NCI-H2081 treated with DMSO at 0.1 percent for 48 hours (cell line): ENCODE measurements at regions not wholly inside any gene's neighbourhood (a gene's known extent, or its start where the extent isn't known, plus 50 kb on each side); places are given as distances from the start of the nearest gene placed in this dataset.

Source experiments
- DNase-seq: peaks from one replicate; lab custom pipeline; 2025; lab: John Stamatoyannopoulos, UW

GRCh38 chr4:58688568-58688967, 1578.4 kb upstream of the IGFBP7 start:
- peak; percentile 85 for DNase-seq

- DNase-seq, result no peak
Observed at GRCh38 chr4:58679886-58680285, 1569.7 kb upstream of the IGFBP7 start.

- no peak for DNase-seq
Observed at GRCh38 chr4:58679051-58679450, 1568.9 kb upstream of the IGFBP7 start.

- DNase-seq, result no peak
Observed at GRCh38 chr4:58669783-58670182, 1559.6 kb upstream of the IGFBP7 start.

GRCh38 chr4:58665649-58666048, 1555.5 kb upstream of the IGFBP7 start:
- no peak for DNase-seq

- DNase-seq, result no peak
Observed at GRCh38 chr4:58658701-58659100, 1548.5 kb upstream of the IGFBP7 start.

DNA sequence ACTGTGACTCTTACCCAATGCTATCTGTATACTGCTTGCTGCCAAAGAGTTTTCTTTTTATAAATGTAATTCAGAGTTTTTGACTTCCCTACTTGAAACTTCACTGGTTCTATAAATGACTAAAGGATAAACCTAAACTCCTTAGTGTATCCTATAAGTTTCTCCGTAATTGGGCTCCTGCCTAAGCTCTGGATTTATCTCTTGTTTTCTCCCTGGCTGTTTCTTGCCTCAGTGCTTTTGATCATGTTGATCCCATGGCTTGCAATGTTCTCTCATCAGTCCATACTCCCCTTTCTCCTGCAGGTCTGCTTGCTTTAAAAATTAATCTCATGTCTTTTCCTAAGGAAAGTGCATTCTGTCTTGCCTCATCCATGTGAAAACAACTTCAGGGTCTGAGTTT, 1543.1 kb upstream of the IGFBP7 start:
- no peak for DNase-seq

DNA sequence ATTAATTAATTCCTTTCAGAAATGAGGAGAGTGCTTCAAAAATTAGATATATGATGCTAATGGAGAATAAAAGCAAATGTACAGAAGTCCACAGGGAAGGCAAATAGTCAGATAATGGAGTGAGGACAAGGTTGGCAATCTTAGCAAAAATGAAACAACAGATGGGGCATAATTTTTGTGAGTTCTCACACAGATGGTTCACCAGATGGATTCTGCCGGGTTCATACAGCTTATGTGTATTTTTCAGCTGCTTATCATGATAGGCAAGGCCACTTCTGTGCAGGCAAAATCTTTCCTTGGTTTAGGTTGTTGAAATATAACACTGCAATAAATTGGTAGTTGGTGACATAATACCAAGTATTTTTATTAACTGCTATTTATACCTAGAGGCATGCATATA, 1539.0 kb upstream of the IGFBP7 start:
- DNase-seq, result no peak

DNA sequence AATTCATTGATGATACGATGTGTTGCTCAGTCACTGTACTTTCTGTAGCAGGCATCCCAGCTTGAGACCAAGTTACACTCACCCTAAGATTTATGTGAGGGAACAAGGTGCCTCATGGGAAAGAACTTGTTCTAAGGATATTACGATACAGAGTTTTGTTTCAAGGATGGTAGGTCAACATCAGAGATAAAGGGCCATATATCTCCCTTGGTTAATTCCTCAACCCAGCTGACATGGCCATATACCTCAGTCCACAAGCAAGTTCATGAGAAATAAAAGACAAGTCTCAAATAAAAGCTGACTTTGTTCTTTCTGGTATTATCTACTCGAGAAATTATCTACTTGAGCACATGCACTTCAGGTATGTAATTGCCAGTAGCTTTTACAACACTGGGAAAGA, 1535.9 kb upstream of the IGFBP7 start:
- no peak for DNase-seq

- DNase-seq, result no peak
Observed at GRCh38 chr4:58644549-58644948, 1534.4 kb upstream of the IGFBP7 start.

DNA sequence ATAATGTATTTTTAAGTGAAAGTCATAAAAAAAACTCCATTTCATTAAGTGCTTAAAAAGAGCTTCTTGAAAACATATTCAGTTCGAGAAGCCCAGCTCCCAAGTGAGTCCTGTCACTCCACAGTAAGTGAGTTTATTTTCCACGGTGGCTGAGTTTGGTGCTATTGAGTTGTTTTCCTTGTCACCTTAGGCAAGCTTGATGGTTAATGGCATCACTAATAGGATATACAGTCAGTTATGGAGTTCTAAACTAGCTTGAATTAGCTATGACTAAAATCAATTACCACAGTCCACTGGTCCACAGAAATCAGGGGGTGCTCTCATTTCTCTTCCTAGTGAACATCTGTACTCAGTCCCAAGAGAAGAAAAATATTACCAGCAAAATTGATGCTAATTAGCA, 1526.2 kb upstream of the IGFBP7 start:
- DNase-seq, result no peak

DNA sequence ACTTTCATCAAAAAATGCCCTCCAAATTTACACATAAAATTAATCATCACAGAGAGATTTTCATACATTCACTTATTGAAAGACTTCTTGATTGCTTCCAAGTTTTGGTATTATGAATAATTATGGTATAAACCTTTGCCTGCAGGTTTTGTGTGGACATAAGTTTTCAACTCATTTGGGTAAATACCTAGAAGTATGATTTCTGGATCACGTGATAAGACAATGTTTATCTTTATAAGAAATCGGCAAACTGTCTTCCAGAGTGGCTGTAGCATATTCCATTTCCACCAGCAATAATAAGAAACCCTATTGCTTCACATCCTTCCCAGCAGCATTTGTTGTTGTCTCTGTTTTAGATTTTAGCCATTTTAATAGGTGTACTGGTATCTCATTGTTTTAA, 1507.0 kb upstream of the IGFBP7 start:
- DNase-seq, result no peak

DNA sequence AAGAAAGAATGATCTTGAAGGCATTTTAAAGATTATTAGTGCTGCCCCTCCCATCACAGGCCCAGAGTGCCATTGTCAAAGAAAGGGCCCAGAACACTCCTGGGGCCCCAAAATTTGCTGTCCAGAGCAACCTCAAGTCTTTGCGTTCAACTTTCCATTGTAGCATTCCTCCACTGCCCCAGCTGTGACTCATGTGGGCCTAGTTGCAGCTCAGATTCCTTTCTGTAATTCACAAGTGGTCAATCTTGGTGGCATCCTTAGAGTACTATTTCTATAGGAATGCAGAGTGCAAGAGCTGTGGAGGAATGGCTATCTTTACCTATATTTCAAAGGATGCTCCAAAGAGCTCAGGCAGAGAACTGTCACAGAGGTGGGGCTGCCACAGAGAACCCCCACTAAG, 1500.8 kb upstream of the IGFBP7 start:
- no peak for DNase-seq

- DNase-seq, result no peak
Observed at GRCh38 chr4:58606303-58606702, 1496.1 kb upstream of the IGFBP7 start.

DNA sequence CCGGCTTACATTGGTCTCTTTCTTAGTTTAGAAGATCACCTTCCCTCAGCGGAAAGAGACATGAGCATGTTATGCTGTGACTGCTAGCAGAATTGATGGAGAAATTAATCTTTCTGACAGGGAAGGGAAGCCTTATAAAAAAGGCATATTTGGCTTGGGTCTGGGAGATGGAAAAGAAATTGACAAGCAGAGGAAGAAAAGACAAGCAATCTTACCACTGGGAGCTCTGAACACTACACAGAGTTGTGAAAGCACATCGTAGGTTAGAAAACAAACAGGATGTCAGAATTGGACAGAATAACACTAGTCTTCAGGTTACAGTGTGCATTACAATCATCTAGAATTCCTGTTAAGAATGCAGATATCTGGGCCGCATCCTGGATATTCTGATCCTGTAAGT, 1493.8 kb upstream of the IGFBP7 start:
- no peak for DNase-seq

- DNase-seq, result no peak
Observed at GRCh38 chr4:58602731-58603359, 1492.7 kb upstream of the IGFBP7 start.

GRCh38 chr4:58602022-58602421, 1491.8 kb upstream of the IGFBP7 start:
- DNase-seq, result no peak

DNA sequence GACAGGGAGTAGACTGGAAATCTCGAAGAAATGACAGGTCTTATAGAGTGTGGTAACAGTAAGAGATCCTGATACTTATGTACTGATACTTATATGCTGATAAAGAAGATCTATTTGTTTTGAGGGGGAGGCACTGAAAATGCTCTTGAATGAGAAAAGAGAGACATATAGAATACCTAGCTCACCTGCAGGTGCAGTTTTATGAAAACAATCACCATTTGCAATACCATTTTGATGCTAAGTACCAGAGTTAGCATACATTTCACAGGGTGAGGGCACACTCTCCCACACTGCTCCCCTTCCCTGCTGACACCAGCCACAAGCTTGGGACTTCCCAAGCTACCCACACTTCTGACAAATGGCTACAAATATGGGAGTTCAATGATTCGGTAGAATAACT, 1490.1 kb upstream of the IGFBP7 start:
- DNase-seq, result no peak

GRCh38 chr4:58590722-58591121, 1480.5 kb upstream of the IGFBP7 start:
- no peak for DNase-seq

DNA sequence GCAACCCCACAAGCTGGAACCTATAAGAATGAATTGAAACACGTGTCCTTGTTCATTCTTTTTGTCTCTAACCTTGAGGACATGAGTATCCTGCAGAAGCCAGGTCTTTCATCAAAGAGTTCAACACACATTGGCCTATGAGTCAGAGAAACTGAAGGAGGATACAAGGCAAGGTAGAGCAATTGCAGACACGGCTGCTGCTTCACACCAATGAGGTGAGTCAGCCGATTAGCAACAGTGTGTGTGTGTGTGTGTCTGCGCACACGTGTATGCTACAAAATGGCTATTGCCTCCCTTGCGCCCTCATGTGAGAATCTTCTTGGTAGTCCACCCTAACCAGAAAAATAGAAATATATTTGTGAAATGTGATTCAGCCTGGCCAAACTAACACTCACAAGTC, 1477.7 kb upstream of the IGFBP7 start:
- DNase-seq, result no peak

GRCh38 chr4:58566260-58566659, 1456.1 kb upstream of the IGFBP7 start:
- no peak for DNase-seq

- DNase-seq, result no peak
Observed at GRCh38 chr4:58564695-58565475, 1454.7 kb upstream of the IGFBP7 start.

- DNase-seq, result no peak
Observed at GRCh38 chr4:58561170-58561569, 1451.0 kb upstream of the IGFBP7 start.

DNA sequence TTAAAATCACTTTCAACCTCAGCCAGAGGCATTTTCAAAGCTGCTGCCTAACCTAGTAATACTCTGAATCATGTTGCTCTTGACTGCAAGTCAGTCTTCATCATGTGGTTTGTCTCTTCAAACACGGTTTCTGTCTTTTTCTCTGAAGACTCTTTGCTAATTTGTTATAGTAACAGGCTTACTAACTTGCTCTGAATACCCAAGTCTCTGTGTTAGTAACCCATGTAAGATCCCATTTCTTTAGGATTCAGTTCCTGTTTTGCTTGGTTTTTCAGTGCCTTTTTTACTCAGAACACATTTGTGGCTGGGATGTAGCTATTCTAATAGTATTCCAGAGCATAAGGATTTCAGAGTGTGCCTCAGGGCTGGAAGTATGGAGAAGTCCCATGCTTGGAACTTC, 1450.6 kb upstream of the IGFBP7 start:
- no peak for DNase-seq
